ENCODE measurements at regions not wholly inside any gene's neighbourhood (a gene's known extent, or its start where the extent isn't known, plus 50 kb on each side); places are given as distances from the start of the nearest gene placed in this dataset.

- H3K9ac ChIP-seq (ENCODE audit: low read depth in 1 of 2, low read length in 2 of 2) = no peak overlapping the region
- H3K27ac ChIP-seq (ENCODE audit: low read depth in 1 of 2, low read length in 2 of 2) = no peak overlapping the region
- TF ChIP-seq FOXA1 (IDR thresholded peaks at IDR 0.05) (no peak), YY1 (IDR thresholded peaks at IDR 0.05) (no peak), FOXA2 (IDR thresholded peaks at IDR 0.05) (no peak), RXRA (IDR thresholded peaks at IDR 0.05) (no peak), HNF4A (conservative IDR thresholded peaks at IDR 0.05) (no peak), RAD21 (IDR thresholded peaks at IDR 0.05) (no peak), NR2F2 (IDR thresholded peaks at IDR 0.05) (no peak), TAF1 (conservative IDR thresholded peaks at IDR 0.05) (no peak), EGR1 (IDR thresholded peaks at IDR 0.05; ENCODE audit: low read depth in 2 of 2) (no peak), ATF3 (IDR thresholded peaks at IDR 0.05) (no peak), REST (IDR thresholded peaks at IDR 0.05) (no peak), SP1 (IDR thresholded peaks at IDR 0.05) (no peak), HNF4G (IDR thresholded peaks at IDR 0.05) (no peak), JUND (IDR thresholded peaks at IDR 0.05) (no peak), GABPA (IDR thresholded peaks at IDR 0.05 in 1 of 2, conservative IDR thresholded peaks at IDR 0.05 in 1 of 2) (no peak)
- TF ChIP-seq, protein P1, sequence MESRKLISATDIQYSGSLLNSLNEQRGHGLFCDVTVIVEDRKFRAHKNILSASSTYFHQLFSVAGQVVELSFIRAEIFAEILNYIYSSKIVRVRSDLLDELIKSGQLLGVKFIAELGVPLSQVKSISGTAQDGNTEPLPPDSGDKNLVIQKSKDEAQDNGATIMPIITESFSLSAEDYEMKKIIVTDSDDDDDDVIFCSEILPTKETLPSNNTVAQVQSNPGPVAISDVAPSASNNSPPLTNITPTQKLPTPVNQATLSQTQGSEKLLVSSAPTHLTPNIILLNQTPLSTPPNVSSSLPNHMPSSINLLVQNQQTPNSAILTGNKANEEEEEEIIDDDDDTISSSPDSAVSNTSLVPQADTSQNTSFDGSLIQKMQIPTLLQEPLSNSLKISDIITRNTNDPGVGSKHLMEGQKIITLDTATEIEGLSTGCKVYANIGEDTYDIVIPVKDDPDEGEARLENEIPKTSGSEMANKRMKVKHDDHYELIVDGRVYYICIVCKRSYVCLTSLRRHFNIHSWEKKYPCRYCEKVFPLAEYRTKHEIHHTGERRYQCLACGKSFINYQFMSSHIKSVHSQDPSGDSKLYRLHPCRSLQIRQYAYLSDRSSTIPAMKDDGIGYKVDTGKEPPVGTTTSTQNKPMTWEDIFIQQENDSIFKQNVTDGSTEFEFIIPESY (IDR thresholded peaks at IDR 0.05) = no peak
- TF ChIP-seq, protein P2, sequence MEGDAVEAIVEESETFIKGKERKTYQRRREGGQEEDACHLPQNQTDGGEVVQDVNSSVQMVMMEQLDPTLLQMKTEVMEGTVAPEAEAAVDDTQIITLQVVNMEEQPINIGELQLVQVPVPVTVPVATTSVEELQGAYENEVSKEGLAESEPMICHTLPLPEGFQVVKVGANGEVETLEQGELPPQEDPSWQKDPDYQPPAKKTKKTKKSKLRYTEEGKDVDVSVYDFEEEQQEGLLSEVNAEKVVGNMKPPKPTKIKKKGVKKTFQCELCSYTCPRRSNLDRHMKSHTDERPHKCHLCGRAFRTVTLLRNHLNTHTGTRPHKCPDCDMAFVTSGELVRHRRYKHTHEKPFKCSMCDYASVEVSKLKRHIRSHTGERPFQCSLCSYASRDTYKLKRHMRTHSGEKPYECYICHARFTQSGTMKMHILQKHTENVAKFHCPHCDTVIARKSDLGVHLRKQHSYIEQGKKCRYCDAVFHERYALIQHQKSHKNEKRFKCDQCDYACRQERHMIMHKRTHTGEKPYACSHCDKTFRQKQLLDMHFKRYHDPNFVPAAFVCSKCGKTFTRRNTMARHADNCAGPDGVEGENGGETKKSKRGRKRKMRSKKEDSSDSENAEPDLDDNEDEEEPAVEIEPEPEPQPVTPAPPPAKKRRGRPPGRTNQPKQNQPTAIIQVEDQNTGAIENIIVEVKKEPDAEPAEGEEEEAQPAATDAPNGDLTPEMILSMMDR (IDR thresholded peaks at IDR 0.05; ENCODE audit: low read depth, low read length, missing input control) = no peak
- TF ChIP-seq, protein P3, sequence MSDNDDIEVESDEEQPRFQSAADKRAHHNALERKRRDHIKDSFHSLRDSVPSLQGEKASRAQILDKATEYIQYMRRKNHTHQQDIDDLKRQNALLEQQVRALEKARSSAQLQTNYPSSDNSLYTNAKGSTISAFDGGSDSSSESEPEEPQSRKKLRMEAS (IDR thresholded peaks at IDR 0.05) = no peak
- H3K4me1 ChIP-seq (ENCODE audit: control insufficient read depth in 4 of 4, insufficient read depth in 4 of 4, low read length in 3 of 4) = peaks cover 0 to 2% (median 0%) of the 10 kb centered on the region in 4 donors
- H3K9me3 ChIP-seq (ENCODE audit: control insufficient read depth in 4 of 4, low read length in 3 of 4) = no peaks in the 10 kb centered on the region
- H3K4me3 ChIP-seq (ENCODE audit: low read depth in 1 of 3, low read length in 3 of 3) = no peak overlapping the region
- H3K36me3 ChIP-seq (ENCODE audit: control insufficient read depth in 4 of 4, insufficient read depth in 3 of 4, low read depth in 1 of 4, low read length in 3 of 4) = no peaks in the 10 kb centered on the region
- no peak for DNase-seq (ENCODE audit: low spot score)
- no peaks in the 10 kb centered on the region for H3K27me3 ChIP-seq (ENCODE audit: control insufficient read depth in 4 of 4, insufficient read depth in 4 of 4, low read length in 3 of 4)
- WGBS = 97% methylated on average over 8 of the region's 8 CpGs
Observed at GRCh38 chr13:33381906-33382305, 96.4 kb upstream of the STARD13 start.
